ENCODE measurements at regions not wholly inside any gene's neighbourhood (a gene's known extent, or its start where the extent isn't known, plus 50 kb on each side); places are given as distances from the start of the nearest gene placed in this dataset.

GRCh38 chr4:187232796-187233195 lies 509.1 kb upstream of the FAT1 start:
- Histone ChIP-seq H3K27ac (ENCODE audit: low read length) (no peak overlapping the region), H3K4me1 (ENCODE audit: control insufficient read depth, insufficient read depth, low read length) (no peaks in the 10 kb centered on the region), H3K9ac (ENCODE audit: low read length in 2 of 2) (no peak overlapping the region), H3K27me3 (ENCODE audit: control insufficient read depth in 1 of 2, insufficient read depth in 2 of 2, low read length in 2 of 2) (no peaks in the 10 kb centered on the region), H3K36me3 (ENCODE audit: control insufficient read depth in 2 of 2, insufficient read depth in 2 of 2, low read length in 2 of 2) (no peaks in the 10 kb centered on the region), H3K4me3 (ENCODE audit: low read length in 2 of 2) (no peak overlapping the region), H3K9me3 (ENCODE audit: control insufficient read depth in 2 of 2, low read length in 2 of 2) (no peaks in the 10 kb centered on the region)

- no peak overlapping the region for H3K9ac ChIP-seq (ENCODE audit: low read length in 2 of 2)
- H3K4me3 ChIP-seq (ENCODE audit: low read length in 2 of 2), result no peak overlapping the region
- H3K36me3 ChIP-seq (ENCODE audit: control insufficient read depth in 2 of 2, insufficient read depth in 2 of 2, low read length in 2 of 2), result no peaks in the 10 kb centered on the region
- H3K27ac ChIP-seq (ENCODE audit: low read length), result no peak overlapping the region
- no peaks in the 10 kb centered on the region for H3K27me3 ChIP-seq (ENCODE audit: control insufficient read depth in 1 of 2, insufficient read depth in 2 of 2, low read length in 2 of 2)
- no peaks in the 10 kb centered on the region for H3K4me1 ChIP-seq (ENCODE audit: control insufficient read depth, insufficient read depth, low read length)
- no peaks in the 10 kb centered on the region for H3K9me3 ChIP-seq (ENCODE audit: control insufficient read depth in 2 of 2, low read length in 2 of 2)
These were observed 512.0 kb upstream of the FAT1 start for GRCh38 chr4:187235456-187236170.

- no peak overlapping the region for H3K9ac ChIP-seq (ENCODE audit: low read length in 2 of 2)
- H3K4me1 ChIP-seq (ENCODE audit: control insufficient read depth, insufficient read depth, low read length), result no peaks in the 10 kb centered on the region
- H3K4me3 ChIP-seq (ENCODE audit: low read length in 2 of 2), result no peak overlapping the region
- H3K9me3 ChIP-seq (ENCODE audit: control insufficient read depth in 2 of 2, low read length in 2 of 2), result no peaks in the 10 kb centered on the region
- no peaks in the 10 kb centered on the region for H3K27me3 ChIP-seq (ENCODE audit: control insufficient read depth in 1 of 2, insufficient read depth in 2 of 2, low read length in 2 of 2)
- no peak overlapping the region for H3K27ac ChIP-seq (ENCODE audit: low read length)
- H3K36me3 ChIP-seq (ENCODE audit: control insufficient read depth in 2 of 2, insufficient read depth in 2 of 2, low read length in 2 of 2), result no peaks in the 10 kb centered on the region
These were observed 512.7 kb upstream of the FAT1 start for GRCh38 chr4:187236209-187236890.

- H3K27ac ChIP-seq (ENCODE audit: low read length), result no peak overlapping the region
- H3K36me3 ChIP-seq (ENCODE audit: control insufficient read depth in 2 of 2, insufficient read depth in 2 of 2, low read length in 2 of 2), result no peaks in the 10 kb centered on the region
- no peaks in the 10 kb centered on the region for H3K4me1 ChIP-seq (ENCODE audit: control insufficient read depth, insufficient read depth, low read length)
- no peak overlapping the region for H3K4me3 ChIP-seq (ENCODE audit: low read length in 2 of 2)
- H3K9me3 ChIP-seq (ENCODE audit: control insufficient read depth in 2 of 2, low read length in 2 of 2), result peaks cover 0 to 2% of the 10 kb centered on the region in 2 donors
- no peak overlapping the region for H3K9ac ChIP-seq (ENCODE audit: low read length in 2 of 2)
- H3K27me3 ChIP-seq (ENCODE audit: control insufficient read depth in 1 of 2, insufficient read depth in 2 of 2, low read length in 2 of 2), result no peaks in the 10 kb centered on the region
These were observed 515.0 kb upstream of the FAT1 start for GRCh38 chr4:187238646-187239045.

- Histone ChIP-seq H3K9ac (ENCODE audit: low read length in 2 of 2) (no peak overlapping the region), H3K27ac (ENCODE audit: low read length) (no peak overlapping the region), H3K4me1 (ENCODE audit: control insufficient read depth, insufficient read depth, low read length) (no peaks in the 10 kb centered on the region), H3K4me3 (ENCODE audit: low read length in 2 of 2) (no peak overlapping the region), H3K27me3 (ENCODE audit: control insufficient read depth in 1 of 2, insufficient read depth in 2 of 2, low read length in 2 of 2) (no peaks in the 10 kb centered on the region), H3K36me3 (ENCODE audit: control insufficient read depth in 2 of 2, insufficient read depth in 2 of 2, low read length in 2 of 2) (no peaks in the 10 kb centered on the region), H3K9me3 (ENCODE audit: control insufficient read depth in 2 of 2, low read length in 2 of 2) (no peaks in the 10 kb centered on the region)
These were observed 528.2 kb upstream of the FAT1 start for GRCh38 chr4:187251896-187252295.

- Histone ChIP-seq H3K27me3 (ENCODE audit: control insufficient read depth in 1 of 2, insufficient read depth in 2 of 2, low read length in 2 of 2) (no peaks in the 10 kb centered on the region), H3K9me3 (ENCODE audit: control insufficient read depth in 2 of 2, low read length in 2 of 2) (no peaks in the 10 kb centered on the region), H3K9ac (ENCODE audit: low read length in 2 of 2) (no peak overlapping the region), H3K36me3 (ENCODE audit: control insufficient read depth in 2 of 2, insufficient read depth in 2 of 2, low read length in 2 of 2) (no peaks in the 10 kb centered on the region), H3K4me3 (ENCODE audit: low read length in 2 of 2) (no peak overlapping the region), H3K4me1 (ENCODE audit: control insufficient read depth, insufficient read depth, low read length) (no peaks in the 10 kb centered on the region), H3K27ac (ENCODE audit: low read length) (no peak overlapping the region)
These were observed 533.2 kb upstream of the FAT1 start for GRCh38 chr4:187256897-187257296.

GRCh38 chr4:187258651-187259401 lies 535.2 kb upstream of the FAT1 start:
- no peak overlapping the region for H3K27ac ChIP-seq (ENCODE audit: low read length)
- H3K9ac ChIP-seq (ENCODE audit: low read length in 2 of 2), result no peak overlapping the region
- no peaks in the 10 kb centered on the region for H3K36me3 ChIP-seq (ENCODE audit: control insufficient read depth in 2 of 2, insufficient read depth in 2 of 2, low read length in 2 of 2)
- no peaks in the 10 kb centered on the region for H3K27me3 ChIP-seq (ENCODE audit: control insufficient read depth in 1 of 2, insufficient read depth in 2 of 2, low read length in 2 of 2)
- H3K4me1 ChIP-seq (ENCODE audit: control insufficient read depth, insufficient read depth, low read length), result no peaks in the 10 kb centered on the region
- H3K9me3 ChIP-seq (ENCODE audit: control insufficient read depth in 2 of 2, low read length in 2 of 2), result no peaks in the 10 kb centered on the region
- H3K4me3 ChIP-seq (ENCODE audit: low read length in 2 of 2), result no peak overlapping the region

- Histone ChIP-seq H3K36me3 (ENCODE audit: control insufficient read depth in 2 of 2, insufficient read depth in 2 of 2, low read length in 2 of 2) (no peaks in the 10 kb centered on the region), H3K9me3 (ENCODE audit: control insufficient read depth in 2 of 2, low read length in 2 of 2) (no peaks in the 10 kb centered on the region), H3K4me1 (ENCODE audit: control insufficient read depth, insufficient read depth, low read length) (no peaks in the 10 kb centered on the region), H3K9ac (ENCODE audit: low read length in 2 of 2) (no peak overlapping the region), H3K4me3 (ENCODE audit: low read length in 2 of 2) (no peak overlapping the region), H3K27ac (ENCODE audit: low read length) (no peak overlapping the region), H3K27me3 (ENCODE audit: control insufficient read depth in 1 of 2, insufficient read depth in 2 of 2, low read length in 2 of 2) (no peaks in the 10 kb centered on the region)
These were observed 545.3 kb upstream of the FAT1 start for GRCh38 chr4:187268940-187269339.

GRCh38 chr4:187270154-187270553 lies 546.5 kb upstream of the FAT1 start:
- Histone ChIP-seq H3K27ac (ENCODE audit: low read length) (no peak overlapping the region), H3K9me3 (ENCODE audit: control insufficient read depth in 2 of 2, low read length in 2 of 2) (no peaks in the 10 kb centered on the region), H3K4me1 (ENCODE audit: control insufficient read depth, insufficient read depth, low read length) (no peaks in the 10 kb centered on the region), H3K27me3 (ENCODE audit: control insufficient read depth in 1 of 2, insufficient read depth in 2 of 2, low read length in 2 of 2) (no peaks in the 10 kb centered on the region), H3K36me3 (ENCODE audit: control insufficient read depth in 2 of 2, insufficient read depth in 2 of 2, low read length in 2 of 2) (no peaks in the 10 kb centered on the region), H3K9ac (ENCODE audit: low read length in 2 of 2) (no peak overlapping the region), H3K4me3 (ENCODE audit: low read length in 2 of 2) (no peak overlapping the region)

GRCh38 chr4:187271848-187272247 lies 548.2 kb upstream of the FAT1 start:
- Histone ChIP-seq H3K36me3 (ENCODE audit: control insufficient read depth in 2 of 2, insufficient read depth in 2 of 2, low read length in 2 of 2) (no peaks in the 10 kb centered on the region), H3K4me3 (ENCODE audit: low read length in 2 of 2) (no peak overlapping the region)

More at GRCh38 chr4:187271848-187272247, 548.2 kb upstream of the FAT1 start:
- no peak overlapping the region for H3K9ac ChIP-seq (ENCODE audit: low read length in 2 of 2)
- no peaks in the 10 kb centered on the region for H3K9me3 ChIP-seq (ENCODE audit: control insufficient read depth in 2 of 2, low read length in 2 of 2)
- no peaks in the 10 kb centered on the region for H3K27me3 ChIP-seq (ENCODE audit: control insufficient read depth in 1 of 2, insufficient read depth in 2 of 2, low read length in 2 of 2)
- H3K4me1 ChIP-seq (ENCODE audit: control insufficient read depth, insufficient read depth, low read length), result no peaks in the 10 kb centered on the region
- no peak overlapping the region for H3K27ac ChIP-seq (ENCODE audit: low read length)
